ENCODE measurements at regions not wholly inside any gene's neighbourhood (a gene's known extent, or its start where the extent isn't known, plus 50 kb on each side); places are given as distances from the start of the nearest gene placed in this dataset.

DNA sequence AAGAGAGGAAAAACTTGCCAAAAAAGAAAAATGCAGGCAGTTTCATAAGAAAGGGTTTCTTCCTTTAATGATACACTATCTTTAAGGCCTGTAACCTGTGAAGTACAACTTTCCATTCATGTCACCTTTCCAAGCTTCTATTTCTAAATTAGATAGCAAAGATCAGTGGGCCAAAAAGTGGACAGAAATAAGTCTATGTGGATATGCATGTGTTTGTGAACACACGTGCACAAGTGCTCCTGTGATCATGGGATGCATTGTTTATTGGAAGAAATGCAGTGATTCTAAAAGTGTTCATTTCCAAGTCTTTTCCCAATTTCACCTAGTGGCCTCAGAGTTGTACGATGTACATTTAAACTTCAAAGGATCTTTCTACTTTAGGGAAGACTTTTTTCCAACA is 230.0 kb upstream of the BLID start:
- DNase-seq (ENCODE audit: low read depth), result no peak

DNA sequence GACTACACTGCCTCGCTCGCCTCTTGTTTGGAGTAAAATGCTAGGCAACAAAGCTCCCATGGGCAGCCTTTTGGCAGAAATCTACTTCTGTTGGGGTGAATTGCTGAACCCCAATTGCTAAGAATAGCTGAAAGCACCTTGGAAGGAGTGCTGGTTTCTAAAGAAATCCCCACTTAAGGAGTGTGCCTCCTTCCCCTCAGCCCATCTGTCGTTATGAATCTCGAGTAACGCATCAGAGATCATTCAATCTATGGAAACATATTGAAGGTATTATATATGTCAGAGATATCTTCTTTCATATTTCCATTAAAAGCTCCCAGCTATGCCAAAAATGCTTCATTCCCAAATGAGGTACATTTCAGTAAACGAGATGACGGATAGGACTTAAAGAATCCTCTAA is 229.6 kb upstream of the BLID start:
- DNase-seq (ENCODE audit: low read depth), result no peak

DNA sequence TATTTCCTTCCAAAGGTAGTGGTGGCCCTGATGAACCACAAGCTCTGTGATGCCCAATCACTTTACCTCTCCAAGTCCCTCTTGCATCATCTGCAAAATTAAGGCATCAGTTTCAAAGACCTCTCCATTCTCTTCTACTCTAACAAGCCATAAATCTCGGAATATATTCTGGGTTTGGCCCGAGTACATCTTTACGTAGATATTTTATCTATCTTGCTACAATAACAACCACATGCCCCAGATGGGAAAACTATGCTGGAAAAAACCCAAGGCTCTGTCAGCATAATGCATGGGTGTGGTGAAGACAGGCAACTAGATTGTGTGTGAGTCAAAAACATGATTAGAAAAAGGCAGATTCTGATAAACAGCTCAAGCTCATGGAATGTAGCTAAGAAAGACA is 228.2 kb upstream of the BLID start:
- DNase-seq (ENCODE audit: low read depth), result no peak

DNA sequence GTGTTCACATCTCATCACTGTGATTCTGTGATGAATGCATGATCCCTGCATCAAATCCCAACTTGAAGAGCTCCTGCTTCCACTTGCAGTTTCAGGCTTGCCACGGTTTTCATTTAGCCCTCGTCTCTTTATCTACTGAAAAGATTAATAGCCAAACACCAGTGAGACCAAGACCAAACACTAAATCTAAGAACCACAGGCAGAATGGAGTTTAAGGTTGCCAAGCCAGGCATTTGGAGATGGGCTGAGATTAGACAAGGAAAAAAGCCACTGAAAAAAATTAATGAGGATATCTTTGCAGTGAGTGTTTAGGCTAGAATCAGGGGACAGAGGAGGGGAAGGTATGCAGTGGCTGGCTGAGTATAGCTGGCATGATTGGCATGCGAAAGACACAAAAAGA is 227.2 kb upstream of the BLID start:
- DNase-seq (ENCODE audit: low read depth), result no peak

DNA sequence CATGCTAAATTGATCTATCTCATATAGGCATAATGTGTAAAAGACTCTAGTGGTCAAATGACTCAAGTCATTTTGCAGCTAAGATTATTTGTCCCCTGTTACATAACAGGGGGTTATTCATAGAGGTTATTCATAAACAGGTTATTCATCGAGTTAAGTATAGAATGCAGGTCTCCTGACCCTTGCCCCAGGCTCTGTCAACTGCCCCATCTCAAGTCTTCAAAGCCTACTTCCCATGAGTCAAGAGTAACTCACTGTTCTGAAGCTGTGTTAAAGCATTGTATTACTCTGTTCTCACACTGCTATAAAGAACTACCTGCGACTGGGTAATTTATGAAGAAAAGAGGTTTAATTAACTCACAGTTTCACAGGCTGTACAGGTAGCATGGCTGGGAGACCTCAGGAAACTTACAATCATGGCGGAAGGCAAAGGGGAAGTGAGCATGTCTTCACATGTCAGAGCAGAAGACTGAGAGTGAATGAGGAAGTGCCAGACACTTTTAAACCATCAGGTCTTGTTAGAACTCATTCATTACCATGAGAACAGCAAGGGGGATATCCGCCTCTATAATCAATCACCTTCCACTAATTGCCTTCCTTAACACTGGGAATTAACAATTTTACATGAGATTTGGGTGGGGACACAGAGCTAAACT is 226.2 kb upstream of the BLID start:
- DNase-seq (ENCODE audit: low read depth), result no peak

DNA sequence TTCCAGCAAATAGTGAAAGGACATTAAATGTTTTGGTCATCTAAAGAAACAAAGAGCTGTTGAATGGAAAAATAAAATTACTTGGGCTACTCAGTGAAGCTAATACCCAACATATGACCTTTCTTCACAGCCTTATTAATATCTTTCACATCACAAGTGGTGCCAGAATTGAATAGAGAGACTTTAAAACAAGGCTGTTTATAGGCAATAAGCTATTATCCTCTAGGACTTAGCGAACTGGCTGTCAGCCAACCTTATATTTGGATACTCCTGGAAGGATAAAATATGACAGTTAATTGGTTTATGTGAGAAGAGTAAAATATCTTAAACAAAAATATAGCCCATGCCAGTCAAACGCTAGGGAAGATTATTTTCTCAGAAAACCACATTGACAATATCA is 225.5 kb upstream of the BLID start:
- no peak for DNase-seq (ENCODE audit: low read depth)

DNA sequence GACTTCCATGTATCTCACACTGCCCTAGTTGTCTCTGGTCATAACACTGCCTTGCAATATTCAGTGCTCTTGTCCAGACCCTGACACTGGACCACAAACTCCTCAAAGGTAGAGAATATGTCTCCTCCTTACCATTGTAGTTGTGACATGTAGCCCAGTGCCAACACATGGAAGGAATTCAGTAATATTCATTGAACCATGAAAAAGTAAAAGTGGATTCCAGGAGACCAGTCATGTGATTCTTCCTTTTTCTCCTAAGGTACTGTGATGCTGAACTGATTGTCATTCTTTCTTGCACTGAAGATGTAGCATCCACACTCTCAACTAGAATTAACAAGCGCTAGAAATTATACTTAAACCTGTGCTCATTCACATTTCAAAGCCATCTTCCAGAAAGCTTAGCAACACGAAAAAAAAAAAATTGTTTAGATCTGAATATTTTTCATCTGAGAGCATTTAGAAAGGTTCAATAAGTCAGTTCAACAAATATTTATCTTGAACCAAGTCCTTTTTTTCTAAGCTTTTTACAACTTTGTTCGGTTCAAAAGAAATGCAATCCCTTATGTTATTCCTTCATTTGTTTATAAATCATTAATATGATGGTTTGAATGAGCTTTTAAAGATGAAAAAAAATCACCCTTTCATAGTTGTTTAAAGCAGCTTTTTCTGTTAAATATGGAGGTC is 224.7 kb upstream of the BLID start:
- no peak for DNase-seq (ENCODE audit: low read depth)

DNA sequence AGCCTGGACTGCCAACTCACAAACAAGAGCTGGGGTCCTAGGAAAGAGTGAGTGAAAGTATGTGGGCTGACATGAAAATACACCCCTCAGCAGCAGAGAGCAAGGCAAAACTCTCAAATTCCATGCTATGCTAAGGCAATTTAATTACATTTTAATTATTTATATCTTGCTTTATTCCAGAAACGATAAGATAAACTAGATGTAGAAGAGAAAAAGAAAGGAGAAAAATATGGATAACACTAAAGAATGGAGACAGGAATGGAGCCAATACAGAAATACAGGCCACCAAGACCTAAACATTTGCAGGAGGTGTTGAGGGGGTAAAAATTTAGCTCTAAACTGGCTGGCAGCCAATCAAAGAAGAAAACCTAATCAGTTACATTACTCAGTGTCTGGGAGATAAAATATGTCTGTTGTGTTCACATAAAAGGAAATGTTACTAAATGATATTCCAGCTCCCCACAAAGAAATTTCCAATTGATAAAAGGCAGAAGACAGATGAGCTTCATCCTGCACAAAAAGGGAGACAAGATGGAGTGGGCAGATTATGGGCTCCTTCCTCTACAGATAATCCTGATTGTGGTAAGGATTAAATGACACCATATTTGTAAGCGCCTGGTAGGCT is 223.5 kb upstream of the BLID start:
- no peak for DNase-seq (ENCODE audit: low read depth)

DNA sequence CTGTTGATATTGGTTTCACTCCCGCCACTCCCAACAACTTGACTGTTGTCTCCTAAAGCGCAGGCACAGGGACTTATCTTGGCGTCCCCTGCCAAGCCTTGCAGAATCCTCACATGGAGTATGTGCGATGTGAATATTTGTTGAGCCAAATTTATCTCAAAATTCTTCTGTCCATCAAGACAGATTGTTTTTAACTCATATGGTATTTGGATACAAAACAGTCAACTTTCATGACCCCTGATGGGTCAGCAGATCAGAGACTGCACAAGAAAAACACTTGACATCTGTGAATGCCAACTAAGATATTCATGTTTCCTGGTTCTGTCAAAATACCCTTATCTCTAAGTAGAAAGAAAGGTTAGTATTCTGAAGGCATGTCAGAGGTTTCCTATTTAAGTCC is 221.7 kb upstream of the BLID start:
- no peak for DNase-seq (ENCODE audit: low read depth)

DNA sequence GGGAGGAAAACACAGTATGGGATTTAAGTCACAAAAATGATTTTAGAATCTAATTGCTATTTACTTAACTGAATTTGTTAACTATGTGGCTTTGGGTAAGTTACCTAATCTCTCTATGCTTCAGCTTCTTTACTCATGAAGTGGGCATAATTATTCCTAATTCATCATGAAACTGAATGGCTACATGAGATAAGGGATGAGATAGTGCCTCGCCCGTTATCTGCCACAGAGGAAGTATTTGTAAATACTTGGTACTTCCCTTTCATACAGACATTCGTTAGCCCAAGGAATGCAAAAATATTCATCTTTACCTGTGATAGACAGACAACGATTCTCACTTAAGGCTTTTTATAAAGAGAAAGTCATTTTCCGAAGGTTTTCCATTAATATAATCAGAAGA is 221.2 kb upstream of the BLID start:
- DNase-seq (ENCODE audit: low read depth), result no peak

DNA sequence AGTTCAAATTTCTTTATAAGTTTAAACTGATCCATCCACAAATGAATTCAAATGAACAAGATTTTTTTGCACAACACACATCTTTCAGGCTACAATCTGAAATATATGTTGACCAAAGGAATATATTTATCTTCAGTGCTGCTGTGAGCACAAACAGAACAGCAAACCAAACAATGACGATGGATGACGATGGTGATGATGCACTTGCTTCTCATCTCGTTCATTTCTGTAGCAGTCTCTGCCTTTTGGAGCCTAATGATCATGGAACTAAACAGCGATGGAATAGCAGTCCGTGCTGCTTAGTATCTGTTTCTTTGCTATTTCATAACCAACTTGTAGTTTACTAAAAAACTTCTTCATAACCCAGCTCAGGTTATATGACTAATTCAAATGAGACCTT is 220.7 kb upstream of the BLID start:
- DNase-seq (ENCODE audit: low read depth), result no peak

DNA sequence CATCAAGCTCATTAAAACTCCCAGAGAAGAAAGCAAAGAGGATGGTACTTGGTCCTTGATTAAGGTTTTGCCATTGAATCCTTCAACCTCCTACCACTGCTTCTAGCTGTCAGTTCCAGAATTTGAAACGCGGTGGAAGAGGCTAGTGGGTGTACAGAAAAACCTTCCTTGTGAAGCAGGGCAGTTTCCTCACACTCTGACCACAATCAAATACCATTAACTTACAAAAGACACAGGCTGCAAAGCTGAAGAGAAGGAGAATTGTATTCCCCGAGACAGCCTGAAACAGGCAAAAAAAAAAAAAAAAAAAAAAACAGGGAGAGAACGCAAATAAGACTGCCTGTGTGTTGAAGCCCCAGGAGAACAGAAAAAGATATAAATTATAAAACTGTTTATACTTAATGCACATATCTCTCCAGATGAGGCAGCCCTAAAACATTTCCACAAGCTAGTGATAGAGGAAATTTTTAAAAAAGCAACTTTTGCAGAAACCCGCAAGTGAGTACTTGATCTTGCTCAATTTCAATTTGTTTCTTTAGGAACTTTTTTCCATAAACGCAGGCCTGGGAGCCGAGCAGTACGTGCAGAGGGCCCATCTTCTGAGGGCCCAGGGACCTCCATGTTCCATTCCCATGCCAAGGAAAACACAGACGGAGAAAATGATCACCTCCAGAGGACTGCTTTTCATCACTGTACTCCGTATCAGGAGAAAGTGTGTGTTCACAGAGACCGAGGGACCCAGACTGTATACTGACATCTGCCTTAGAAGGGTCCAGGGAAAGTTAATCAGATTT is 218.7 kb upstream of the BLID start:
- no peak for DNase-seq (ENCODE audit: low read depth)

DNA sequence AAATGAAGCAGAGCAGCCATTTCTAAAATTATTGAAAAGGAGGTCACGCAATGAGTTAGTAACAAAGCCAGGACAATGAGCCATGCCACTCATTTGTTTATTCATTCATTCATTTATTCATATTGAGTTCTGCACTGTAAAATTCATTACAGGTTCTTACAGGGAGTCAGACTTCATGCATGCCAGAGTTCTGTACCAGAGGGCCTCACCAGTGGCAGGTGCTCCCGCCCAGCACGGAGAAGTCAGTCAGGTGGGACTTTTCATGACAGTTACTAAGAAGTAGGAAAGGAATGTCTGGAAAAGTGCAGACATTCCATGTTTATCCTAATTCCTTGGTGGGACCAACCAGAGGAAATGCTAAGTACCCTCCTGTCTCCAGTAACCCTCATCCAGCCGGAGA is 217.5 kb upstream of the BLID start:
- DNase-seq (ENCODE audit: low read depth), result no peak

DNA sequence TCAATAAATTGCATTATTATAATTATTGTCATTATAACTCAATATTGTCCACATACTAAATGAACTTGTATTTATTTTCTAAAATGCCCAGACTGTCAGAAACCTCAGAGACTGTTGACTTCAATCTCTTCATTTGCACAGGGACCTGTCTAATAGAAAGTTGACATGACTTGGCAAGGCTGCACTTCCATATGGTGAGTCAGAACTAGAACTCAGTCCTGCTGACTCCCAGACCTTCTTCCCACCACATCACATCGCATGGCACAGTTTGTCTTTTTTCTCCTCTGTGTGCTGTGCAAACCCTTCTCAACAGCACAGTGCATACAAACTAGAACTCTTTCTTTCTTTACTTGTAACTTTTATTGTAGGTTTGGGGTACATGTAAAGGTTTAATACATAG is 215.1 kb upstream of the BLID start:
- no peak for DNase-seq (ENCODE audit: low read depth)

DNA sequence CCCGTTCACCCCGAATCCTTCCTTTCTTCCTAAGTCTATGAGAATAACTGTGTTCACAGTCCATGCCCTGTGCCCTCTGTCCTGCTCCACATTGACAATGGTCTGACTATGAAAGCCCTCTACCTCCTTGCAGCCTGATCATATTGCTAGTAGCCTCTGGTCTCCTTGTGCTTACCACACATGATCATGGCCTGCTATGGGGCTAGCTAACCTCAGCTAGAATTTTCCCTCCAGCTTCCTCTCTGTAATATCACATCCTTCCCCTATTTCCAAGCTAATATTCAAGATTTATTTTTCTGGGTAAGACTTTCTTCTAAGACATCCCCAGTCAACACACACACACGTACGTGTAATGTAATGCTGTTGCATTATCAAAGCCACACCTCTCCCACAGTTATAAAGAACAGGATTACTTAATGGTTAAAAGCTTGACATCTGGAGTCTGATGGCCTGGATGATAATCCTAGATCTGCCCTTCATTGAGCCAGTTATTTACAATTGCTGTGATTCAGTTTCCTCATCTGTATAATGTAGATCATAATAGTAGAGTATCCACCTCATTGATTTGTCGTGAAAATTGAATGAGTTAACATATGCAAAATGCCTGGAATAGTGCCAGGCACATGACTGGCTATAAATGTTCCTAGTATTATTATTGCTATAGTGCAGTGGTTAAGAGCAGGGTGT is 214.4 kb upstream of the BLID start:
- no peak for DNase-seq (ENCODE audit: low read depth)

DNA sequence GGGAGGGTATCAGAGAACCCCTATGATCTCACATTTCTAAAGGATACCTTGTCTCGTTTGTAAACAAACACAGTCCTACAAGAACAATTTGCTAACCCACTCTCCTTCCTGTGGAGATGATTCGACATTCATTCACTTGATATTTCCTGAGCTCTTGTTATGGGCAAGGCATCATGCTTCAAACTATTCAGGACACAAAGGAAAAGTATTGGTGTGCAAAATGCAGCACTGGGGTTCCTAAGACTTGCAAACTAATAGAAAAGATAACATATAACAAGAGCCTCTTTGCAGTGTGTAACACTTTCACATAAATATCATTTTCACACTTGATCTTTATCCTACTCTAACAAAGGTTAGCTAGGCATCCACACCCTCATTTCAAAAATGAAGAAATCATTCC is 211.5 kb upstream of the BLID start:
- no peak for DNase-seq (ENCODE audit: low read depth)

DNA sequence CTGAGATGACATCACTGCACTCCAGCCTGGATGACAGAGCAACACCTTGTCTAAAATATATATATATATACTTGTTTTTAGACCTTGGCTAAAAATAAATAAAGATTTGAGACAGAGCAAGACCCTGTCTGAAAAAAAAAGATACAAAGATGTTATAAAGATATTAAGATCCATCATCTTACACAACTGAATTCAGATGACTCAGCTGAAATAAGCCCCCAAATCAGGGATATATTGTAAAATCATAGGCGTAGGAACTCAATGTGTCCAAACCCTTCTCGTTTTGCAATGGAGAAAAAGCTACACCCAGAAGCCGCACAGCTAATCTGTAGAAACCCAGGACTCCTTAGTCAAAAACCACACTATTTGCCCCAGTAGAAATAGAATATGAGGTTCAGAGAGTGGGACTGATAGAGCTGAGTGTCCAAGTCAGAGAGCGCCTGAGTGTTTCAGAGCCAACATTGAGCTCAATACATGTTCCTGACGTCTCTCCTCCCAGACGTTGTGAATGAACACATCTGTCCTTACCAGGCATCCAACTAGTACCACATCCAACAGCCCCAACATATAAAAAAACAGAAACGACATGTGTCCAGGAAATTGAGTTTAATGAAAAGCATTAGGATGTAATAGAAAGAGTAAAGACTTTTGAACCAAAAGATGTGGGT is 207.9 kb upstream of the BLID start:
- no peak for DNase-seq (ENCODE audit: low read depth)

DNA sequence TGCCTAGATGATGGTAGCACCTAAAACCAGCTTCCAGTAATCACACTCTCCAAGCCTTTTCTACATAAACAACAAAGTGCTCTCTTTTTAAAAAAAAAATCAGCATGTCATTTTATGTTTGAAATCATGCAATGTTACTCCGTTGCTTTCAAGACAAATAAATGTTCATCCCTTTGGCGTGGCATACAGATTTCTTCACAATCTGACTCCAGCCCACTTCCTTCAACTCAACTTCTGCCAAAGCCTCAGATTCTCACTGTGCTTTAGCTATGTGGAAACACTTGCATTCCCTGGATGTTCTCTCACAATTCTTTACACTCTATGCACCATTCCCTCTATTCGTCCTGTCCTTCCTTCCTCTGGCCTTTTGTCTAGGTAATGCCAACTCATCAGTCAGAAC is 206.3 kb upstream of the BLID start:
- no peak for DNase-seq (ENCODE audit: low read depth)

DNA sequence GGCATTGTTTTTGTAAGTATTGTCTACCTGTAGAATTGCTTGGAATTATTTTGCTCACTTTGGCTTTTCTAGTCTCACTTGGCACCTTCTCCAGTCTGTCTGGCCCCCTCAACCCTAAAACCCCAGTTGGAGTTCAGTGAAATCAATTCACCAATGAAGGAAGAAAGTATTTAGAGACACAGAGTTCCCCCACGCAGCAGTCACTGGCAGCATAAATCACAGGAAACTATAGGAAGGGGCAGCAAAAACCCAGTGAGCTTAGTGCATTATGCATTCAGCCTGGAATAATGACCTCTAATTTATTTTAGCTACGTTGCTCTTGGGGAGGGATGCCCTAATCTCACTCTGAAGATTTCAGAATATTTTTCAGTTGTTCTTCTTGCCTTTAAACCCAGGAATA is 204.7 kb upstream of the BLID start:
- DNase-seq (ENCODE audit: low read depth), result no peak

DNA sequence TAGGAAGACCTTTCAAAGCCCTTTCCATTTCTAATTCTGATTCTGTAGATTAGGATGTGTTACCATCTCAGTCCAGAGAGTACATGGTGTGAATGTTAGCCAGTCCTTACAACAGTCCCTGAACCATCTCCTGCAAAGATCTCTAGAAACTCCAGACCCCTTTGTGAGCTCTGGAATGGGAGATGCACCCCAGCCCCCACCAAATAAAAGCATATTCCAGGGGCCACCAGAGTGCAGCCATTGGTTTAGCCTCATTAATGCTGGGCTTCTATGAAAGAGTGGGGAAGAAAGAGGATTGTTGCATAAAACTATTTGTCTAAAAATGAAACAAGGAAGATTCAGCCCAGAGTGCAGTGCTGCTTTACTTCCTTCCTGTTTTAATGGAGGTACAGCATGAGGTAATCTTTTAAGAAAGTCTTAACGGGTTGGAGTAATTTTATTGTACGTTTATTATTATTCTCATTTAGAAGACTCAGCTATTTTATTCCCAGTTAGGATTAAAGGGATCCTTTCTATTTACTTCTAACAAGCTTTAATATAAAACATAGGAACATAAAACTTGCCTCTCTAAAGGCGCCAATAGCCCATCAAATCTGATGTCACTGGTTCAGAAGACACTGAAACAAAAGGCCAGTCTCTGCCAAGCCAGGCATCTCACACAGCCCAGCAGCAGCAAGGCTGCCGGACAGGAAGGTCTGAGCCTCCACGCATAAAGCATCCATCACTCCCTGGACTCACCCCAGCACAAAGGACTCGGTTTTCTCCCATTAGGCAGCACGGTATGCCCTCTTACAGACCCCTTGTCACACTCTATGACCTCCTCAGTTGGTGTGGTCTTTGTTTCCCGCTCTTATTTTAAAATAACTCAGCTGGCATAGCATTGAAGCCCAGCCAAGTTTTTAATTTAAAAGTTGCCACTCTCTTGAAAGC is 203.9 kb upstream of the BLID start:
- no peak for DNase-seq (ENCODE audit: low read depth)

DNA sequence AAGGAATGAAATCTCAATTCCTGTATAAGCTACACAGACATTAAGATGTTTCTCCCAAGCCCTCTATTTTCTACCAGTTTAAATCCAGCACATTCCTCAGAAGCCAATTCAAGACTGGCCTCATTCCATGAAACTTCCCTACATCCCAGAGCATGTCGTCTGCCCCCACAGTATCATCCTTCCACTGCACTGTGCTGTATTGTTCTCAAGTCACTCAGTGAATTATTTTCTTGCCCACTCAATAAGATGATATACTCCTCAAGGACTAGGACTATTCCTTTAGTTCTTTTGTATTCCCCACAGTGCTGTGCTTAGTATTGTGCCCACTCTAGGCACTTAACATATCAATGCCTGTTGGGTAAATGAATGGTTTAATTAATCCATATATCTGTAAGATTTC is 203.1 kb upstream of the BLID start:
- DNase-seq (ENCODE audit: low read depth), result no peak

Data from activated gamma-delta T cell treated with anti-CD3 and anti-CD28 coated beads, Interleukin-2, amount 50 U/mL, for 16 hours (primary cell).